ENCODE measurements at regions not wholly inside any gene's neighbourhood (a gene's known extent, or its start where the extent isn't known, plus 50 kb on each side); places are given as distances from the start of the nearest gene placed in this dataset.
"Not testable (repeated sequence)": the region's sequence is repeated elsewhere in the genome, so short reads cannot be mapped to it uniquely, and the experiment has no call there.

DNA sequence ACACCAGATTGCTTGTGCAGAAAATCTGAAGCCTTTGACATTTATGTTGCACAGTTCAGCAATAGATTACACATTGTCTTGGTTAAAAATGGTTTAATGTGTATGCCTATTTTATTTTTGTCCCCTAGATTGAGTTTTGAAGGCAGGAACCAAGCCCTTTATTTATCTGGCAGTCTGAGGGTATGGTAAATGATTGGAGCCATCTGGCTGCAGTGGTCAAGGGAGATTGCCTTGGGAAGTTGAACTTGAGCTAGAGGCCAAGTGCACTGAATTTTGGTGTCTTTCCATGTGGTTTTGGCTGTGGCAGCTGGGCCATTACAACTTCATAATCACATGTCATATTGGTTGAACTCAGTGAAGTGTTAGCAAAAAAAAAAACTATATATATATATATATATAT, 248.7 kb upstream of the C2CD4B start:
- DNase-seq: no peak

DNA sequence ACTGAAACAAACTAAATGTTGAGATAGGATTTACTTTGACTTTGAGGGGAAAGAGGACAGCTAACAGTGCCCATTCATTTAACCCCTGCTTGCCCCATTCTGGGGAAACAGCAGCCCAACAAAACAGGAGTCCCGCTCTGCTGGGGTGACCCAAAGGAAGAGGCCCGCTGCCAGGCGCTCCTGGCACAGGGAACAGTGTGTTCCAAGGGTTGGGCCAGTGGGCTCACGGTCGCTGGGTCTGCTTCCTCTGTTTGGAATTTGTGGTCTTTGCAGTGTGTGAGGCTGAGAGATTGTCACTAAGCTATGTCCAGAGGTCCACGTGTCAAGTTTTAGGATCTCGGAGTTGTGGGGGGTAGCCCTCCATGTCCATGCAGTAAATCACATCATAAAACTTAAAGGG, 250.4 kb upstream of the C2CD4B start:
- DNase-seq: no peak

DNA sequence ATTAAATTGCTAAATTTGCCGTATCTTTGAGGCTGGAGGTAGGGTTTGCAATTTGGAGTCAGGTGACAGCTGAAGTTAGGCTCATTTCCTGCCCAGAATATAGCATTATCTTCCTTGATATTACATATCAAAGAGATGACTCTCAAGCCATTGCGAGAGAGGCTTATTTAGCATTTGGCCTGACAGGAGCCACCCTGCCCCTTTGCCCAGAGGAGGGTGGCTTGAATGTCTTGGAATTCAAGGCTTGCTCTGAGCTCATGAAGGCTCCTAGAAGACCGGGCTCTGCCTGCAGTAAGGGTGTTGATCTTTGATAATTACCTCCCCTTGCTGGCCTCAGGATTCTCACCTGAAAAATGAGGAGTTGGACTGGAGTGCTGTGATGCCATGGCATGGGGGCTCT, 251.4 kb upstream of the C2CD4B start:
- no peak for DNase-seq

DNA sequence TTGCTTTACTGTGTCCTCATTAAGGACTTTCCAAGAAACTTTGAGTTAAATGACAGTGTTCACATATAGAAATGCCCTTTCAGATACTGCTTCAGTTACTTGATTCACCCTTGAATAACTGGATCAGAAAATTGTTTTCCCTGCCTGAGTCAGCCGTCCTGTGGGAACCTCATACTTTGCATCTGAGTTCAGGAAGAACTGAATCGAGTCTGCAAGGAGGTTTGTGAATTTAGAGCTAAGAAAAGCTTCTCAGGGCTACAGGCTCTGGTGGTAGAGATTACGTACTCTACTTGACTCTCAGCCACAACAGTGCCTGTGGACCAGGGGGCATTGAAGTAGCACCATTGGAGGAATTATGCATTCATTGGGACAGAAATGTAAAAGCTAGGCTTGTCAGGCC, 252.4 kb upstream of the C2CD4B start:
- no peak for DNase-seq

DNA sequence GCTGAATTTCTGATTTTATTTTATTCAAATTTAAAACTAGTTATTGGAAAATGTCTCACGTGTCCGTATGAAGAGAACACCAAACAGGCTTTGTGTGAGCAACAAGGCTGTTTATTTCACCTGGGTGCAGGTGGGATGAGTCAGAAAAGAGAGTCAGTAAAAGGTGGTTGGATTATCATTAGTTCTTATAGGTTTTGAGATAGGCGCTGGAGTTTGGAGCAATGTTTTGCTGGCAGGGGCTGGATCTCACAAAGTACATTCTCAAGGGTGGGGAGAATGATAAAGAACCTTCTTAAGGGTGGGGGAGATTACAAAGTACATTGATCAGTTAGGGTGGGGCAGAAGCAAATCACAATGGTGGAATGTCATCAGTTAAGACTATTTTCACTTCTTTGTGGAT, 253.4 kb upstream of the C2CD4B start:
- not testable (repeated sequence) for DNase-seq

DNA sequence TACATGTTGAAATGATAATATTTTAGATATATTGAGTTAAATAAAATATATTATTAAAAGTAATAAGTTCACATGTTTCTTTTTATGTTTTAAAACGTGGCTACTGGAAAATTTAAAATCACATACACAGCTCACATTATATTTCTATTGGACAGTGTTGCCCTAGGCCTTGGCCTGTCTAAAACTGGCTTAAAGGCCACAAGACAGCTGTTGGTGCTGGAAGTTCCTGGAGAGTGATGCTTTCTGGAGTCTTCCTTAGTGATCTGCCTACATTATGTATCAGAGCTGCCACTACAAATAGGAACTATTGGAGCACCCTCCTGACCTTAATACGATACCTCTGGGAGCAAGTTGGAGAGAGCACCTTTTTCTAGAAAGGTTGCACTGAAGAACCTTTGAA, 254.1 kb upstream of the C2CD4B start:
- DNase-seq: no peak

DNA sequence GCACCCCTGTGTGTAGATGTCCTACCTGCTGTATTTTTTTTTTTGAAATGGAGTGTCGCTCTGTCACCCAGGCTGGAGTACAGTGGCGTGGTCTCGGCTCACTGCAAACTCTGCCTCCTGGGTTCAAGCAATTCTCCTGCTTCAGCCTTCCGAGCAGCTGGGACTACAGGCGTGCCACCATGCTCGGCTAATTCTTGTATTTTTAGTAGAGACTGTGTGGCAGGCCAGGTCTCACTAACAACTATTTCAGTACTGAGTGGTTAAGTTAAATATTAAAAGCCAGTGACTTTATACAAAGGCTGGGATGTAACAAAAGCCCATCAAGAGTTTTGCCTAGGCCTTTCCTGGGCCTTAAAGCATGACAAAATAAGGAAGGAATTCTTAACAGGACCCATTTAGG, 255.3 kb upstream of the C2CD4B start:
- DNase-seq: not testable (repeated sequence)

DNA sequence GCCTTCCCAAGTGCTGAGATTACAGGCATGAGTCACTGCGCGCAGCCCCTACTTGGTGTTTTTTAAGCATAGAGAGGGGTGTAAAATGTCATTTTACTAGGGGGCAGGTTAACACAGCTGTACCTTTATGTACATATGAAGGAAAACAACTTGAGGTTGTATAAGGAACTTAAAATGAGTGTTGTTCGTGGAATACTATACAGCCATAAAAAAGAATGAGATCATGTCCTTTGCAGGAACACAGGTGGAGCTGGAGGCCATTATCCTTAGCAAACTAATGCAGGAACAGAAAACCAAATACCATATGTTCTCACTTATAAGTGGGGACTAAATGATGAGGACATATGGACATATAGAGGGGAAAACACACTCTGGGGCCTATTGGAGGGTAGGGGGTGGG, 256.2 kb upstream of the C2CD4B start:
- no peak for DNase-seq

DNA sequence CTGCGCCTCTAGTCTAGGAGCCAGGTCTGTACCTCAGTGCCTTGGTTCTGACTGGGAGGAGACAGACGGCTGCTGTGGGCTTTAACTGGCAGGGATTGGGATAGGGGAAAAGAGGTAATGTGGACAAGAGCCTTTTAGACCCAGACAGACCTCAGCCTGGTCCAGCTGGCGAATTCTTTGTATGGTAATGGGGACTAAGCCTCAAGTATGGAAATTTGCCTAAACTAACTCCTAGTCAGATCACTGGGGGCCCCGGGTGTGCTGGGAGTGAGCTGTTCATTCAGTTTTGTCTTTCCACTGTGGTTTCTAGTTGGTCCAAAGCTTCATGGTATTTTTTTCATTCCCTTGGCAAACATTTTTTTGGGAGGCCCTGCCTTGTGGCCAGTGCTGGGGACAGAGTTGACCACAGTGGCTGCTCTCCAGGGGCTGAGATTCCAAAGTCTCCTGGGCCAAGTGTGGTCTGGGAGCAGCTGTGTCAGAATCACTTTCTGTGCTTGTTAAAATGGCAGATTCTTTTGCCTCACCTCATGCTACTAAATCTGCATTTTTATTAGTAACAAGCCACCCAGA, 261.4 kb upstream of the C2CD4B start:
- DNase-seq: no peak

DNA sequence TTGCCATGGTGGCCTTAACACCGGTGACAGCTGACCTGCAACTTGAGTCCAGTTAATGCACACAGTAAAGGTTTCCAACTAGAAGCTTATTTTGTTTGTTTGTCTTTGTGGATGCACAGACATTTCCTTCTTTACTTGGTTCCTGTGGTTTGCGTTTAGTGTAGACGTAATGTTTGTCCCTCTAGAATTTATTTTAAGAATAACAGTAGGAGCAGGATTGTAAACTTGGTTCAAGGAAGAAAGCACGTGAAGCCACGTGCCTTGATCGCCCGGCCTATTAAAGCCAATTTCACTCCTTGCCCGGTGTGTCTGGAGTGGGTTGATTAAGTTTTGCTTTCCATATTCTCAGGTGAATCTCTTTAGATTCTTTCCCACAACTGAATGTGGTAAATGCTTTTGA, 263.2 kb upstream of the C2CD4B start:
- no peak for DNase-seq

DNA sequence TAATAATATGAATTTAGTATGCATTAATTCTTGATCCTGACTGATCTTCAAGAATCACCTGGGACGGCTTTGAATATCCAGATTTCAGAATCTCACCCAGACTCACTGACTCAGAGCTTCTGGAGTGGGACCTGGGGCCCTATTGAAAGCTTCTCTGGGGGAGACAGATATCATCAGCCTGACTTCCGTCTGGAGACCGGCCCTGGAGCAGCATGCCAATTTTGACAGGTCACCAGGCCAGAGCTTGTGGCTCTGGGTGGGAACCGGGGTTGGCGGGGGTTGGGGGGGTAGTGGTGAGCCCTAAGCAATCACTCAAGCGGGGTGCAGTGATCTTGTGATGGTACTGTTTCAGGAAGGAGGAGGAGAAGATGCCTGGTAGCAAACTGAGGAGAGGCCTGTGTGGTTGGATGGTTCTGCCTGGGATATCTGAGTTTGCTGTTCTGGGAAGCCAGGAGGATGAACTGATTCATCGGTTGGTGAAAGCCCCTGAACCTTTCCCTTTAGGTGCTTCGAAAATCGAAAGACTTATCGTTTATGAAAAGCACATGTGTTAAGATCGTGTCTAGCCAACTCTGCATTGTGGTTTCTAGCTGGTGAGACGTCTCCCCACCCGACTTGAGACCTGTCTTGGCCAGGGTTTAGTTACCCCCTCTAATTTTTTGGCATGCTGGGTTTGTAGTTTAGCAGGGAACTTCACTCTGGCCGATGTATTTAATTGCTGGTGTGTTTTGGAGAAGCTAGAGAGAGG, 263.9 kb upstream of the C2CD4B start:
- DNase-seq: no peak

DNA sequence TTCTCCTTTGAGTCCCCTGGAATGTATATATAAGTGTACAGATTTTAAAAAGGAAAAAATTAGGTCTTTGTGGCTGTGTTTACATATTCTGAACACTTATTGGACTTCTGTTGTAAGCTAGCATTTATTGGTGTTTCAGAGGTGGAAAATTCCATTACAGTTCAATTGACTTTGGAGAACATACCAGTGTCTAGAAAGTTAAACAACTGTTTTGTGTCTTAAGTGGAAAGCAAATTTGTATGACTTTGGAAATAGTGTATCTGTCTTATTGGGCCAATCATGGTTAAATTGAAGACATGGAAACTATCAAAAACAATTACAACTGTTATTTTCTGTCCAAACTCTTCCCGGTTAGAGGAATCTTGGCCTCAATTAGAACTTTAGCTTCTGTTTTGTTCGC, 265.0 kb upstream of the C2CD4B start:
- no peak for DNase-seq

DNA sequence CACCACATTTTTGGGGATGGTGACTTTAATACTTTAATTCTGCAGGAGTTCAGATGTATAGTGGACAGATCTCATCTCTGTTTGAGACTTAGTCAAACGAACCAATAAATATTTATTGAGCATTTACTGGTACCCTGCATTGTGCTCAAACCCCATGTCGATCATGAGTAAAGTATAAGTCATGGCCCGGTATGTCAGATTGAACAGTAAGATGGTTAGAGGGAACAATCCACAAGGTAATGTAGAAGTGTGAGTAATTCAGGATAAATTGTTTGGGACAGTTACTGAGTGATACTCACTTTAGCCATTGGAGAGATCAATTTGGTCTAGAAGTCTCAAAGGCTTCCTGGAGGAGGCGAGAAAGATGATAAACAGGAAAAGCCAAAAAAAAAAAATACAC, 265.5 kb upstream of the C2CD4B start:
- DNase-seq: no peak

DNA sequence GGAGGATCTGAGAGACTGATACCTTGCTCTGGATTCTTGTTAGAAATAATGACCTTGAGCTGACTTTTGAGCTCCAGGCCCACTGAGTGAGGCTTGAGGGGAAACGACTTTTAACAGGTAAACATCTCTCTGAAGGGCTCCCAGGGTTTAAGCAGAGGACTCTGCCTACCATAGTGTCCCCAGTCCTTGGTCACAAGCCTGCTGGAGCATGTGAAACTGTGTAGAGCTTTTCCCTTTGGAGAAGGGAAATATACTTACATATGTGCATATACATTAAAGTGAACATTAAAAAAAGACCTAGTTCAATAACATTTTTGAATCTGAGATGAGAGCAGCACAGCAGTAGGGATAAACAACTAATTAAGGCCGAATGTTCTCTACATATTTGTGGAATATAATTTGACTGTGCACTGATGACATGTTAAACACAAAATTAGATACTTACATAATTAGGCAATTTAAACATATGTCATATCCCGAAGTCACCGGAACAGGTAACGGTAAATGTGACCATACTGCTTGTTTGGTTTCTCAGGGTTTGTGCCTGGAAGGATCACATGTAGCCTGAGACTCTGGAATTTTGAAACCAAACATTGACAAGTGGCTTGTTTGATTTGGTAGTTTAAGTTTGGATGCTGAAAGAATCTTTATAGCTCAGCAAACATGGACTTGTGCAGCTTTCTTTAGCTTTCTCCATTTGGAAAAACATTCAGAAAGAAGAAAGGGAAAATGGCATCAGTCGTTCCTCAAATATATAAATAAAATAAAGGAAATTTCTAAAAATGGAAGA, 266.1 kb upstream of the C2CD4B start:
- DNase-seq: no peak

DNA sequence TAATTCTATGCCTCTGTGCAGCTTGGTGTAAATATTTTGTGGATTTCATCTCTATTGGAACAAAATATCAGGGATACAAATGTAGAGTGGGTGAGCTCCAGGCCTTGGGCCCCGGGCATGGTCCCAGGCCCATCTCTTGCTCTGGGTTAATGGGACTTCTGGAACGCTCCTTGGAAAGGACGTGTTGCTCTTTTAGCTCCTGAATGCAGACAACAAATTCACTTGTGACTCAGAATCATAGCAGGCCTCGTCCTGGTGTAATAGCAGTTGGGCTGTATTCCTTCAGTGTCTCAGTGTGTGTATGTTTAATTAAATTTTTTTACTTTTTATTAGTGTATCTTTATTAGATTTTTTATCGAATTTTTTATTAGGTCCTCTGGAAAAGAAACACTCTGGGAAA, 266.7 kb upstream of the C2CD4B start:
- DNase-seq: no peak

DNA sequence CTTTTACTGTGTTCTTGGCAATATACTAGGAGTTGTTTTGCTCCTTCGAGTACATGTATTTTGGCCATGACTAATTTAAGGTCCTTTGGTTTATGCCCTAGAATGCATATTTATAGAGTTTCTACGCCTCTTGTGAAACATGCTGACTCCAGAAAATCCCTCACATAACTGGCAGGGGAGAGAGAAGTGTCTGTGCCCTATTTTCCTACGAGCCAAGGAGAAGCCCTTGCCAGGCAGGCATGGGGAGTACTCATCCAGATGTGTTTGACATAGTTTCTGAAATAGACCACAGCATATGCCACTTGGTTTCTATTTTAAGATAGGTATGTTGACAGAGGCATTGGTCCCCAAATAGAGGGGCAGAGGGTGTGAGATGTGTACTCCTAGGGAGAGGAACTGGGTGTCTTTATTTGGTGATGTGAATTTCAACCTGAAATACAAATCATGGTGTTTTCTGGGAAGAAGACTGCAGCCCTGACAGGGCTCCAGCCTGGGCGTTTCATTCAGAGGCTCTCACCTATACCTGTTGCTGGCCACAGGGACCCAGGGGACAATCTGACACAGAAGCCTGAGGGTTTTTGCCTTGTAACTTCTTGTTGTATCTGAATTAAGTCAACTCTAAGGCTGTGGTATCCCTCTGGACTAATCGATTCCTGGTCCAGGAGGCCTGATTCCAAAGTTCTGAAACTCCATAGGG, 267.8 kb upstream of the C2CD4B start:
- DNase-seq: no peak

DNA sequence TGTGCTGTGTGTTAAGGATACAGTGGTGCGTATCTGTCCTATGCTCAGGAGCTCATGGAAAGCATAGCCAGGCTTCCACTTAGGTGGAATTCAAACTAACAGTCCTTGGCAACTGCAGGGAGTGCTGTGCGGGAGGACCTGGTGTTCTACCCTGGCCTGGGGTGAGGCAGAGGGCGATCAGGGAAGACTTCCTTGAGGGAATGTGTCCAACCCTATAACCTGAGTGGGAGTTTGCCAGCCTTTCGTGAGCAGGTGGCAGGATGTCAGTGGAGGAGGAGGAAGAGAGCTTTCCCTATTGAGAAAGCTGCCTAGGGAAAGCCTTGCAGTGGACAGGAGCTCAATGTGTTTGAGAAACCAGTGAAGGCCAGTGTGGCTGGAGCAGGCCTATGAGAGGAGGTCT, 271.1 kb upstream of the C2CD4B start:
- DNase-seq: no peak

DNA sequence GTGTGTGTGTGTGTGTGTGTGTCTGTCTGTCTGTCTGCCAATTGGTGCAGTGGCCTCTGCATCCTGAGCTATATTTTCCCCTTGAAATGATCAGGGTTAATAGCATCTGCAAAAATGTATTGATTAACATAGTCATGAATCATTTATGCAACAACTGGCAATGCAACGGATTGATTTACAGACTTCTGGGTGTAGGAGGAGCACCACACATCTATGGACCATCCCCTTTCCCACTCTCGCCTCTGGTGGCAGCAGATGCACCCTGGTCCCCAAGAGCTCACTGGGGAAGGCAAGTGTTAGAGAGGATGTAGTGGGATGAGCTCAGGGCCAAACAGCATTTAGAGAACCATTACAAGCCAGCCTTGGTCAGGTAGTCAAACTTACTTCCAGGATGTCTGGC, 272.7 kb upstream of the C2CD4B start:
- DNase-seq: no peak

DNA sequence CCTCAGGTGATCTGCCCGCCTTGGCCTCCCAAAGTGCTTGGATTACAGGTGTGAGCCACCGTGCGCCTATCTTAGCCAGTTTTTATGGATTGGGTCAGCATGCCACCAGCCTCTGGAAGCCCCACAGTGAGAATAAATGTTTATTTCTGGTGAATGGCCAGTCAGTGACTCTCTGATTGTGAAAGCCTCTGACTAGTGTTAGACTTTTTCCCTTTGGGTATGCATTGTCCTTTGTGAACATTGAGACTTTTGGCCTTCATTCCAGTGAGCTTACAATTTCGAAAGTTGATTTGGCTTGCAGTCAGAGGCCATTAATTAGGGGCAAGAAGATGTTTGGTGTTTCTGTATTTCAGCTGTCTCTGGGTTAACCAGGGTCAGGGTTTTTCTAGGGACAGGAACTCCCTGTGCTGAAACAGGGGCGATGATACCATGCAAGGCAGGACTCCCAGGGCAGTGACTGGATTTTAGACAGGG, 274.5 kb upstream of the C2CD4B start:
- no peak for DNase-seq

DNA sequence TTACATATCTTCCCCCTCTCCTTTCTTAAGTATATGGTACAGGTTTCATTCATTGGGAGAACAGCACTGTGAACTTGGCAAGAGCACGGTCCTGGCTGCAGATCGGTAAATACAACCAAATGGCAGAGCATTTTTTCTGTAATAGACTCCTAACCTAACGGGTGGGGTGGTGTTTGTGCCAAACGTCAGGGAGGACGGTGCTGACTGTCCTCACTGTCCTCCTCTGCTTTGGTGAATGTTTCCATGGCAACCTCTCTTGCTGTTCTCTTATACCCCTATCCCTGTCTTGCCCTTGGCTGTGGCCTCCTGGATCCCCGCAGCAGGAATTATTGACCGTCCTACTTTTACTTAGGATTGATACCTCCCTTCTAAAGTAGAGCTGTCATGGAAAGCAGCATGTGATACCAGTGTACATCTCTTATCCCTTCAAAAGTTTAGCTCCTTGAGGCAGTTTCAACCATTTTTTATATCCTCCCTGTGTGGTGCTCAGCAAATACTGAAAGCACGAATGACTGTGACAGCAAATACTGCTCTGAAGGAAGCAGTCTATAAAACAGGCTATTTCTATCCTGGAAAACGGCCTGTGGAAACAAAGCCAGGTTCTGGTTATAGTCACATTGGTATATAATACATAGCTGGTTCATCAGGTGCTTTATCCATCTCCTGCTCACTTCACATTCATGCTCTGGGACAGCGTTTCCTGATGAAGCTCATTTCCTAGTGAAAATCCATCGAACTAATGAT, 275.4 kb upstream of the C2CD4B start:
- no peak for DNase-seq

DNA sequence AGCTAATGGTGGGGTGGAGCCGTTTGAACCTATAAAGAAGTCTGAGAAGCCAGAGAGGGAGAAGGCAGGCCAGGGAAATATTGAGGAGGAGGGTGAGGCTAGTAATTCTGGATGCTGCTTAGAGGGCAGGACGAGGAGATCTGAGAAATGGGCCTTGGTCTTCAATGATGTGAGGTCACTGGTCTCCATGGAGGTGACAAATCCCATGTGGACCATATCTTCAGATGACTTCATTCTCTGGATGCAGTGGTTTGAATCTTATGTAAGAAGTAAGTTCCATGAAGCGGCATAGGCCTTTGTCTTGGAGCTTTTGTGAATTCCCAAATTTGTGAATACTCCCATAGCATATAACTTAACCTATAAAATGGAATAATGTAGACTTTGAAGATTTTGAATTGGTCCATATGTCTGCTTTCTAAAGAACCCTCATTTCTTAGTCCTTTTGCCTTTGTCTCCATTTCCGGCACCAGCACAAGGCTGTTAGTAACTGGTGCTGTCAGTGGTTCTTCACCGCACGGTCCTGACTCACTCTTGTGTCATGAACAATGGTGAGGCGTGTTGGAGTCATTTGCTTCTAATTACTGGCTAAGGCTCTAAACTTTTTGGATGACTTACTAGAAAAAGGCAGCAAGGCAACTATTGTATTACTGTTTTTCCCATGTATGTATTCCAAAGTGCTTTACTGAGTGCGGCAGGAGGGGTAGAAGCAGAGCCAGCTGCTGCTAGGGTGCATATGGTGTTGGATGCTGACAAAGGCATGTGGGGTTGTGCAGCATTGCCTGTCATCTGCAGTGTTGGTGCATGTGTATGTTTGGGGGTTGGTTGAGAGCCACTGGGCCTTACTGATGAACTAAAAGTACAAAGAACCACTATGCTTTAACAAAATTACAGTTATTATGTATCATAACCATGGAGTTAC, 279.3 kb upstream of the C2CD4B start:
- no peak for DNase-seq

DNA sequence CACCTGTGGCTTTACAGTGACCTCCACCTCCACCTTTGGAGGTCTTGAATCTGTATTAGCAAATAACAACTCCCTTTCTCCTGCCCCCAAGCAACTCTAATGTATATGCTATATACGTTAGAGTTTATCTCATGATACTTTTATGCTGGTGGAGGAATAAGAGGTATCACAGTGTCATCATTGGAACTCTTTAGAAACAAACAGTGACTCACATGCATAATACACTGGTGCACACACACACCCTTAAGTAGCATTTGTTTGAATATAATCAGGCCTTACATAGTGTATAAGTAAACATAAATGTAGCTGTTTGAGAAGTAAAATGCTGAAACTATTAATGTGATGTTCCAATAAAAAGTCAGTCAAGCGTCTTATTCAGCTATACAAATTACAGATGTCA, 280.2 kb upstream of the C2CD4B start:
- no peak for DNase-seq
